AG09309 (cell line): ENCODE measurements at regions not wholly inside any gene's neighbourhood (a gene's known extent, or its start where the extent isn't known, plus 50 kb on each side); places are given as distances from the start of the nearest gene placed in this dataset.

Experiments
- DNase-seq: peaks from one replicate; pipeline ENCODE4 v3.0.0-alpha.2; 2010; ENCODE audit warnings: low read depth
- H3K4me3 ChIP-seq: 2 replicates; pipeline ENCODE4 v1.5.1; 2011; ENCODE audit warnings: mild to moderate bottlenecking, low read depth, low read length, moderate library complexity; ENCODE audit not compliant: control insufficient read depth
- CTCF ChIP-seq: IDR thresholded peaks from 2 replicates; pipeline ENCODE4 v1.5.1; 2011; ENCODE audit warnings: mild to moderate bottlenecking, low read depth, low read length, inconsistent platforms; ENCODE audit not compliant: insufficient read depth, control insufficient read depth; ENCODE audit errors: missing control alignments

- no peak for DNase-seq
- no peak overlapping the region for H3K4me3 ChIP-seq
- no peak for TF ChIP-seq CTCF
These were observed 497.5 kb upstream of the PCDH20 start for GRCh38 chr13:61913183-61913582.

GRCh38 chr13:61908906-61909615 is 493.4 kb upstream of the PCDH20 start:
- no peak for DNase-seq
- no peak for TF ChIP-seq CTCF
- H3K4me3 ChIP-seq: no peak overlapping the region

GRCh38 chr13:61905054-61905453 is 489.4 kb upstream of the PCDH20 start:
- DNase-seq: no peak
- no peak for TF ChIP-seq CTCF
- H3K4me3 ChIP-seq: no peak overlapping the region

GRCh38 chr13:61901946-61902541 is 486.4 kb upstream of the PCDH20 start:
- no peak overlapping the region for H3K4me3 ChIP-seq
- no peak for DNase-seq

GRCh38 chr13:61900033-61900432 is 484.4 kb upstream of the PCDH20 start:
- no peak overlapping the region for H3K4me3 ChIP-seq
- no peak for DNase-seq
- TF ChIP-seq CTCF: no peak

More at GRCh38 chr13:61901946-61902541, 486.4 kb upstream of the PCDH20 start:
- TF ChIP-seq CTCF: no peak

- H3K4me3 ChIP-seq: no peak overlapping the region
- no peak for DNase-seq
- no peak for TF ChIP-seq CTCF
These were observed 482.6 kb upstream of the PCDH20 start for GRCh38 chr13:61898207-61898606.
